Stimulated activated CD8-positive, alpha-beta memory T cell treated with anti-CD3 and anti-CD28 coated beads, Interleukin-4, amount 100 ng/mL, for 48 hours (primary cell): ENCODE measurements at regions not wholly inside any gene's neighbourhood (a gene's known extent, or its start where the extent isn't known, plus 50 kb on each side); places are given as distances from the start of the nearest gene placed in this dataset.
"Not testable (repeated sequence)": the region's sequence is repeated elsewhere in the genome, so short reads cannot be mapped to it uniquely, and the experiment has no call there.

Experiments used
- DNase-seq: peaks from one replicate; pipeline ENCODE4 v3.0.0-alpha.2; 2020

DNA sequence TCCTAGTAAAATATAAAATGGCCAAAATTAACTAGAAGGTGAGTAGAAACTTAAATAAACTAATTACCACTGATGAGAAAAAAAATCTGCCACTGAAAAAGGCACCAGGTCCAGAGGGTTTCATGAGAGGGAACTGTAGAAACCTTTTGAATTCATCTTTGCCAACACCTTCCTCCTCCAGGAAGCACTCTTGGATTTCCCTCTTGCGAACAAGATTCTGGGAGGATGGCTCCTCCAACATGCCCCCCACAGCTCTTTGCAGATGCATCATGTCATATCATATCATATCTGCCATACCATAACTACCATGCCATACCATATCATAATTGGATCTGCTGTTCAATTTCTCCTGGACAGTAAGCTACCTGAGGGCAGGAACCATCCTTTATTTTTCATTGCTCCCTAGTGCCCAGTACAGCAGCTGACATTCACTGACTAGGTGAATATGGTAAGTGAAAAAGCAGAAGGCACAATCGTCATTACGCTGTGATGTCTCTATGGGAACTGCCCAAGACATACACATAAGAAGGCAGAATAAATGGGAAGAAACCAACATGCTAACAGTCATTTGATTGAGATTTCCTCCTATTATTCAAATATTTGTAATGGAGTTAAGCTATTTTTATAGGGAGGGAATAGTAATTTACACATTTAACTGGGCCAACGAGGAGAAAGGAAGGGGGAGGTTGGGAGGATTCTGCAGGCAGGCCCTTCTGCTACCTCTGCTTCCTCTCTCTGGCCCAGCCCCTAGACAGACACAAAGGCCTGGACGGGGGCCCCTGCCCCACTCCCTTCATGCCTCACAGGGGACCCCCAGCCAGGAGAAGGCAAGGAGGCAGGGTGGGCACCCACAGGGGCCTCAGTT, 110.1 kb upstream of the SMURF2 start:
- no peak for DNase-seq

DNA sequence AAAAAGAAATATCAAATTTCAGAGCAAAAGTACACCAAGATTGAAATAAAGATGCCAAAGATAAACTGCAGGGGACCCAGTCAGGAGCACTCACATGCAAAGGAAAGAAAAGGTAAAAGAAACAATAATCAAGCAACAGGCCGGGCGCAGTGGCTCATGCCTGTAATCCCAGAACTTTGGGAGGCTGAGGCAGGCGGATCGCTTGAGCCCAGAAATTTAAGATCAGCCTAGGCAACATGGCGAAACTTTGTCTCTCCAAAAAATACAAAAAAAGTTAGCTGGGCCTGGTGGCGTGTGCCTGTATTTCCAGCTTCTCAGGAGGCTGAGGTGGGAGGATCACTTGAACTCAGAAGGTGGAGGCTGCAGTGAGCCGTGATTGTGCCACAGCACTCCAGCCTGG, 107.6 kb upstream of the SMURF2 start:
- no peak for DNase-seq

DNA sequence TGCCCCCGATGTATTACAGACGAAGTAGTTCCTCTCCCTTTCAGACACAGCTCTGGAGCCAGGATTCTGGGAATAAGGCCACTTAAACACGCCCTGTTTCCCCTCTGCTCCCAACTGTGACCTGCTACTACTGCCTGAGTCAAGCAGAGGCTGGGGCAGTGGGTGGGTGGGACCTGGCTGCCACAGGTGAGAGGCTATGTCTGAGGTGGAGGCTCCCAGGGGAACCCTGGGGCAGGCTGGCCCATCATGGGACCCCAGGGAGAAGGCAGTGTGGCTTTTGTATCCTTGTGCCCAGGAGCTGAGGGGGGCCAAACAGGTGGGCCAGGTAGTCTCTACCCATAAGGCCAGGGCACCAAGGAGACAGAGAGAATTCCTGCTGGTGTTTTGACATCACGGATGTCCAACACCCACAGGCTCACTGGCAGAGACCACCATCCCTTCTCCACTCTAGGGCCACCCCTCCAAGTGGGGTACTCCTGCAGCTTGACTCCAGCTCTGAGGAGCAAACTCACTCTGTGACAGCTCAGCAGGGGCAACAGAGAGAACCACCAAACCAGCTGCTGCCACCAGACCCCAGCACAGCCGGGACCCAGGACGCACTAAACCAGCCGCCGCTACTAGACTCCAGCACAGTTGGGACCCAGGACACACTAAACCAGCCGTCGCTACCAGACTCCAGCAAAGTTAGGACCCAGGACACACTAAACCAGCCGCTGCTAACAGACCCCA, 105.3 kb upstream of the SMURF2 start:
- no peak for DNase-seq

DNA sequence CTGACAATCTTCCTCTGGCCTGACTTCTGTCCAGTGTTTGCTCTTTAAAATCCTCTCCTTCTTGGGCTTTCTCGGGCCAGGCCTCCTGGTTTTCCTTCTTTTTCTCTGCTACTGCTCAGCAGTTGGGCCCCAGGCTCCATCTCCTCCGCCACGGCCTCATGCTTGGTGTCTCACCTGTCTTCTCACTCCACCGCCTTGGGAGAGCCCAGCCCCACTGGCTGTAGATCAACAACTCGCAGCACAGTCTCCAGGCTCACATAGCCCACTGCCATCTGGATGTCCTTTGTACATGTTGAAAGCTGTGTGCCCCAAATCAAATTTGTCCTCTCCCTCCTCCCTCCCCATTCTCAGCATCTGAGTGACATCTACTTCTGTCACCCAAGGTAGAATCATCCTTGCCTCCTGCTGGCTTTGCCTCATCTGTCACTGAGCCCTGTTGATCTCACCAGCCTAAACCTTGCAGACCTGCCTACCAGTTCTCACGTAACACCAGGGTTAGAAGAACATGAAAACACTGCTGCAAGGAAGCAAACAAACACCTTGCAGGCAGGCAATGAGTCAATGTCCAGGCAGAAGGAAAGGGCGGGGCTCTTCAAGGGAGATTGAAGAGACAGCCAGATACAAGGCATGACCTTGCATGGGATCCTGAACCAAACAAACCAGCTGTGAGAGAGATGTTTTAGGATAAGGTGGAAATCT, 103.2 kb upstream of the SMURF2 start:
- DNase-seq, result no peak

DNA sequence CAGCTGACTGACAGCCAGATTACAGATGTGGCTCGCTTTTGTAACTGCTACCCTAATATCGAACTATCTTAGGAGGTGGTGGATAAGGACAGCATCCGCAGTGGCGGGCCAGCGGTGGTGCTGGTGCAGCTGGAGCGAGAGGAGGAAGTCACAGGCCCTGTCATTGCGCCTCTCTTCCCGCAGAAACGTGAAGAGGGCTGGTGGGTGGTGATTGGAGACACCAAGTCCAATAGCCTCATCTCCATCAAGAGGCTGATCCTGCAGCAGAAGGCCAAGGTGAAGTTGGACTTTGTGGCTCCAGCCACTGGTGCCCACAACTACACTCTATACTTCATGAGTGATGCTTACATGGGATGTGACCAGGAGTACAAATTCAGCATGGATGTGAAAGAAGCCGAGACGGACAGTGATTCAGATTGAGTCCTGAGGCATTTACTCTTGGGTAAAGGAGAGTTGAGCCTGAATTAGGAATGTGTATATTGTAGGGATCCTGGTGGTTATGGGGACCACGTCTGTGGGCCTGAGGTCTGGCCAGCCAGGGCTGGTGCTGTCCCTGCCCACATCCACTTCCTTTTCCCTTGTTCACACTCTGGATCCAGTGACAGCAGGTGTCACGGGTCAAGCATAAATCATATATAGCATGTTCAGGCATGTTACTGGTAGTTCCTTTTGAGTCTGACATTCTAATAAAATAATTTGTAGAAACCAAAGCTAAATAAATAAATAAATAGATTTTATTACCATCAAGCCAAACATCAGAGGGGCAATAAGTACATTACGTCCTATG, 89.0 kb upstream of the SMURF2 start:
- DNase-seq, result no peak

DNA sequence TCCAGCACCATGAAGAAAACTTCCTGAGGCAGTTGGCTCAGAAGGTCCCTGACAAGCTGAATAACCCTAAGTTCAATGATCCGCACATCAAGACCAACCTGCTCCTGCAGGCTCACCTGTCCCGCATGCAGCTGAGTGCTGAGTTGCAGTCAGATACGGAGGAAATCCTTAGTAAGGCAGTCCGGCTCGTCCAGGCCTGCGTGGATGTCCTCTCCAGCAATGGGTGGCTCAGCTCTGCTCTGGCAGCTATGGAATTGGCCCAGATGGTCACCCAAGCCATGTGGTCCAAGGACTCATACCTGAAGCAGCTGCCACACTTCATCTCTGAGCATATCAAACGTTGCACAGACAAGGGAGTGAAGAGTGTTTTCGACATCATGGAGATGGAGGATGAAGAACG, 88.4 kb upstream of the SMURF2 start:
- no peak for DNase-seq

DNA sequence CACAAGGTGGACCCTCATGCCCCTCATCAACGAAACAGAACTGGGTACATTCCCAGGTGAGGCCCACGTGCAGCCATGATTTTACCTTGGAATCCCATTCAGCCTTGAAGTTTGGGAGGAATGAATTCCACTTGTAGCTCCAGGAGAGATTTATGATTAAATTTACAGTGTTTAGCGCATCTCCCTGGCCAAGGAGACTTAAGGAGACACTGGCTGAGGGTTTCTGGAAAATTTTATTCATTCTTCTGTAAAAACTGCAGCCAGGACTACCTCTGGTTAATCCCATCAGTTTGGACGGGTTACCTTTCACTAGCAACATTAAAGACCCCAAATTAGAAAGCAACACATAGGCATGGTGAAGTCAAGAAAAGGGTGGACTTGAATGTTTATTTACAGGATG, 87.2 kb upstream of the SMURF2 start:
- DNase-seq, result no peak

DNA sequence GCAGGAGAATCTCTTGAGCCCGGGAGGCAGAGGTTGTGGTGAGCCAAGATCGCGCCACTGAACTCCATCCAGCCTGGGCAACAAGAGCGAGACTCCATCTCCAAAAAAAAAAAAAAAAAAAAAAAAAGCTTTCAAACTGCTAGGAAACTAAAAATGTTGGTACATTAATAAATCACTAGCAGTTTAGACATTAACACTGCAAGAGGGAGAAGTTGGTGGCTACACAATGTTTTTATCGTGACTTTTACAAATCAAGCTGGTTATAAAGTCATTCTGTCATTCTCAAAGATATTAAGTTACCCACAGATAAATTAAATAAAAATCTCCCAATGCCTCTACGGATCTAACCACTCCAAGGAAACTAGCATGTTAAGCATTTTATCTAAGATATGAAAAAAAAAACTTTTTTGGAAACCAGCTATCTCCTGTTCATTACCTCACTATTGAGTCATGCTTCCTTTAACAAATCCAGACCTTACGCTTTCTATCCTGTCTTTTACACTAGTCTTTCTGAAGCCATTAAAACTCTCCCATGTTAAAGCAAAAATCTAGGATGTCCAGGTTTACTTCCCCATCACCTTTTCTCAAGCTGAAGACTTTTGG, 85.9 kb upstream of the SMURF2 start:
- DNase-seq, result no peak

DNA sequence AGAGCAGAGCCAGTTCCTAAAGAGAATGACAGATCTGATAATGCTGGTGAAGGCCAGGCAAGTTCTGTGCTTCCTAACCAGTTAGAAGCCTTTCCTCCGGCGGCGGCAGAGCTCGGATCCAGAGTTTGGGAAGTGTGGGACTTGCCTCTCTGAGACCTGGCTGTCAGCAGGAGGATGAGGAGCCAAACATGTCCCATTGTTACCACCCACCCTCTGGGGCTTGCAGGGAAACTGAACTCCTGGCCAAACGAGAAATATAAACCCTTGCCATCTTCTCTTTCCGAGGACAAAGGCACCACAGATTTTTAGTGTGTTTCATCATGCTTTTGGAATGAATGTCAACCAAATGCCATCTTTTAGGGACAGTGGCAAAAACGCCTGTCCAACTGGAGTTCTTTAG, 80.2 kb upstream of the SMURF2 start:
- DNase-seq, result no peak

DNA sequence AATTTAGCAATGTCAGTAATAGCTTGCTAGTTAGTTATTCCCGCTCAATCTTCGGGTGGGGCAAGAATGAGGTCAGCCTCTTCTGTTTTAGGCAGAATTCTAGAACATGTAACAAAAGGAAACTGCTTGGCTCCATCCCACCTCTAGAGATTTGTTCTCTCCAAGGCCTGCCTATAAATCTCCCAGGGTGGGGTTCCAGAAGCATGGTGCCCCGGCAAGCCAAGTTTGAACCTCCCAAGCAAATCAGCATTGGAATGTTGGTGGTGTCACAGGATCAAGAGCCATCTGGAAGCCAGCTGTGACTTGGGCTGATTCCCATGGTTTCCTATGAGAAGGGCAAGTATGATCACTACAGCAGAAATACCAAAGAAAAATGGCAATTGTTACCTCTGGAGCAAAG, 79.8 kb upstream of the SMURF2 start:
- DNase-seq, result not testable (repeated sequence)

DNA sequence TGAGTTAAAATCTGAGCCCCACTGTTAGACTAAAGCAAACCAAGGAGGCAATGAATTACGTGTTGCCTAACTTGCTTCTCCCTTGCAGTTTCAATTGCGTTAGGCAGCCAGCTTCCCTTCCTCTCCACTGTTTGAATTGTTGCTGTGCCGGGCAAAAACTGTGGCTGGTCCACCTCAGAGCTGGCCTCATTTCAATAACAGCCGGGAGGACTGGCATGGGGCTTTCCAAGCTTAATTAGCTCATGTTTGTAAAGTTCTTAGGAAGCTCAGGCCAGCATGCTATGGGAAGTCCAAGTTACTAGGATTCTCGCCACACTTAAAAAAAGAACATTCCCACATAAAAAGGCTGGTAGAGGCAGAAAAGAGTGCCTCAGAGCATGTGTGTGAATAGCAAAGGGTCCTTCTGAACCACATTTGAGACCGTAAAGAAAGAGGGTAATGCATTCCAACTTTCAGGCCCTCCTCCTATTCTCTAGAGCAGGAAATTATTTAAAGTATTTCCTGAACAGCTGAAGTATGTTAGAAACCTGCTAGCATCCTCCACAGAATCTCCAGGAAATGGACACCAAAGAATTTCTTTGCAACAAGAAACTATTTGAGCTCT, 79.0 kb upstream of the SMURF2 start:
- no peak for DNase-seq

DNA sequence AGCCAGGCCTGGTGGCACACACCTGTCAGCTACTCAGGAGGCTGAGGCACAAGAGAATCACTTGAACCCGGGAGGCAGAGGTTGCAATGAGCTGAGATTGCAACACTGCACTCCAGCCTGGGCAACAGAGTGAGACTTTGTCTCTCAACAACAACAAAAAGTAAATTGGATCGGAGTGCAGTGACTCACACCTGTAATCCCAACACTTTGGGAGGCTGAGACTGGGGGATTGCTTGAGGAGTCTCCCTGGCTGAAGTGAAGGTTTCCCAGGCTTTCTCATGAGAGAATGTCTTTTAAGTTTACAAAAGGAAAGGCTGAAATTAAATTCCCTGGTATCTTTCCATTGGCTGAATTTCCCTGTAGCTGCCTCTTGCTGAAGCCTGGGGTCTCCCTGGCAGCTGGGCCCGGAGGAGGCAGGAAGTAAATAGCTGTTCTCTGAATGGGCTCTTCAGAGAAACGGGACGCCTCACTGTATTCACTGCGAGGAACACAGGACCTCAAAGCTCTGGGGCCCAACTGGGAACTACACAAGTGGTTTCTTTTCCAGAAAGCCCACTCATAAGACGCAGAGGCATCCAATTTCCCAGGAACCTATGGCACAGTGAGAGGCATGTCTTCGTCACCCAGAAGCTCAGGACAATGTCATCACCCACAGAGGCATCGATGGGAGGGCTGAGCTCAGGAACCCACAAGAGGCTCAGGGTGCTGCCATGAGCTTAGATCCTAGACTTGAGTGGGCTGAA, 77.4 kb upstream of the SMURF2 start:
- no peak for DNase-seq

DNA sequence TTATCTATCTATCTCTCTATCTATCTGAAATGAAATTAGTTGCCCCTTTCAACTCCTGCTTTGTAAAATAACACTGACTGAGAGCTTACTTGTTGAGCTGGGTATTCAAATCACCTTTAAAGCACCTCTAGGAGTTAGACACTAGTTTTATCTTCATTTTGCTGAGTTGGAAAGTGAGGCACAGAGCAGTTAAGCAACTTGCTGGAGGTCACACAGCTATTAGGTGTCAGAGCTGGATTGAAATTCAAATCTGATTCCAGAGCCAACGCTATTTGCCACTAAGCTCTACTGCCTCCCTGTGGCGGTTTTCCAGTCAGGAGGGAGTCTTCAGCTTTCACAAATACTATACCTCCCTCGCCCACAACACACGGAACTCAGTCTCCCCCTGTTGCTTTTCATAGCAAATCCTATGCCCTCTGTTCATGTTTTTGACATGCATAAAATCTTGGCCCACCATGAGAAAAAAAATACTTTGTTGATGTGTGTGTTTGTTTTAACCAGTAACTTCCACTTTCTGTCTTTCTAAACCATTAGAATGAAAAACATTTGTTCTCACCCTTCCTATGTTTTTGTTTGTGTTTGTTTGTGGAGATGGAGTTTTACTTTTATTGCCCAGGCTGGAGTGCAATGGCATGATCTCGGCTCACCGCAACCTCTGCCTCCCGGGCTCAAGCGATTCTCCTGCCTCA, 74.8 kb upstream of the SMURF2 start:
- DNase-seq, result peak; percentile 58

DNA sequence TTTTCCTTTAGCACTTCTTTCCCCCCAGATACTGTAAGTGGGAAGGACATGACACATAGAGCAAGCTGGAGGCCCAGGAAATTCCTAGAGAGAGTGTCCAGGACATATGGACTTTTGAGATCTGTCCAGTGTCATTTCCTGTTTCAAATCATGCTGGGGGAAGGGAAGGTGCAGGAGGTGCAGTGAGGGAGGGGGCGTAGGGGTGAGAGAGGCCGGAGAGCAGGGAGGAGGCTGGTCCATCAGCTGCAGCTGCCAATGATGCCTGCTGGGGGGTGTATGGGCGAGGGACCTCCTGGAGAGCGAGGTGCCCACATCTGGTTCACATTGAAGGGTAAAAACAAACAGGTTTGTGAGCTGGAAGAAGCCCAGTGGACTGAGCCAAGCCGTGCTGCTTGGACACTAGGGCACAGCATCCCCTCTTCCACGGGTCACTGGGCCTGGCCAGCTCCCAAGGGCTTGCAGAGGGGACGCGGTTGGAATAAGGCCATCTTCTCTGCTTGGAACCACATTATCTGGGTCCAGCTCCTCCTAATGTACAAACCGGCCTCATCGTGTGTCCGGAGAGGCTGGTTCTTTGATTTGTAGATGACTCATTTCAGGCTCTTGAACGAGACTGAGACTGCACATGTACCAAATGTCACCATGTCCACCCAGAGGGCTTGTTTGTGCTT, 70.4 kb upstream of the SMURF2 start:
- no peak for DNase-seq

DNA sequence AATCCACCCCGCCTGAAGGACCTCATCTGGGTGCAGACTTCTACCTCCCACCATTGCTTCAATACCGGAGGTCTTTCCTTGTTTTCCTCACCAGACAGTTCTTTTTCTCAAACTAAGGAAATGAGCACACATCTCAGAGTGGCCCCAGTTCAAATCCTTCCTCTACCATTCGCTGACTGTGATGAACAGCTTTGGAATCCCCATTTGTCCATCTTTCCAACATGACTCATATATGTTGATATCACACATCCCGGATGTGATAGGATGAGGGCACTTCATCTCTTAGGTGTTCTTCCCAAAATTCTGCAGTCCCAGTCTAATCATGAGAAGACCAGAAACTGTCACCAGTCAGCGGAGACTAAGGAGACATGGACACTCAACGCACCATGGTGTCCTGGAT, 67.9 kb upstream of the SMURF2 start:
- DNase-seq, result not testable (repeated sequence)

DNA sequence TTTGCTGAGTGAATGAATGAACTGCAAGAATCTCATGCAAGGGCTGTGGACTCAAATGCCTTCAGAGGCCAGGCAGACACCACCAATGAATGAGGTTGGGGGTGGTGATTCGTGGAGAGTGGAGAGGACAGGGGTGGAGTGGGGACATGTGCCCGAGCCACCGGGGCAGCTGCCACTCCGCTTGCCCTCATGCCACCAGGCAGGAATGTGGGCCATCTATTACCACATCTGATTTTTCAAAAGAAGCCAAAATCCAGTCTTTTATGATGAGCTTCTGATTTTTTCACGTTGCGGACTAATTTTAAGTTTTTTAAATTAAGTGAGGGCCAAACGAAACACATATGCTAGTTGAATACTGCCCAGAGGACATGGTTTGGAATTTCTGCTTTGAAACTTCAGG, 67.1 kb upstream of the SMURF2 start:
- DNase-seq, result no peak

DNA sequence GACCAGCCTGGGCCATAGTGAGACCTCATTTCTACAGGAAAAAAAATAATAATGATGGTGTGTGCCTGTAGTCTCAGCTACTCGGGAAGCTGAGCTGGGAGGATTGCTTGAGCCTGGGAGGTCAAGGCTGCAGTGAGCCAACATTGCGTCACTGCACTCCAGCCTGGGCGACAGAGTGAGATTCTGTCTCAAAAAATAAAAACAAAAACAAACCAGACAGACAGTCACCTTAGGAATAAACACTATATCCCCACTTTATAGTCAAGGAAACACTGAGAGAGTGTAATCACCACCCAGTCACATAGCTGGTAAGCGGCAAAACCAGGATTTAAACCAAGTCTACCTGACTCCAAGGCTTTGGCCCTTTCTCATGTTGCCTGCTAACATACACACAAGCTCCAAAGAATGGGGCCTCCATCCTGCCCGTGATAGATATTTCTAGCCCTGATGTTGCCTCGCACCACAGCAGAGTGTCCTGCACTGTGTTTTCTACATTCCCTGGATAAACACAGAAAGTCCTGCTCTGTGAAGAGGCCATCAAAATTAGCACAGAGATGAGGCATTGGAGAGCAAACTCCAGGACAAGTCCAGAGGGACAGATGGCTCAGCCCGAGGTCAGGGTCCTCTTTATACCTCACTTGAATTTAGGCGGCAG, 66.1 kb upstream of the SMURF2 start:
- no peak for DNase-seq

DNA sequence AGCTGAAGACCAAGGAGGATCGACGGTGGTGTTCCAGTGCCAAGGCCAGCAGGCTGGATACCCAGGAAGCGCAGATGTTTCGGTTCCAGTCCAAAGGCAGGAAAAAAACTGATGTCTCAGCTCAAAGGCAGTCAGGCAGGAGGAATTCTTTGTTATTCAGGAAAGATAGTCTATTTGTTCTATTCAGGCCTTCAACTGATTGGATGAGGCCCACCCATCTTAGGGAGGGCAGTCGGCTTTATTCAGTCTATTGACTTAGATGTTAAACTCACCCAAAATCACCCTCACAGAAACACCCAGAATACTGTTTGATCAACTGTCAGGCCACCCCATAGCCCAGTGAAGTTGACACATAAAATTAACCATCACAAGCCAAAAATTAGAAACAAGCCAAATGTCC, 63.9 kb upstream of the SMURF2 start:
- DNase-seq, result not testable (repeated sequence)

DNA sequence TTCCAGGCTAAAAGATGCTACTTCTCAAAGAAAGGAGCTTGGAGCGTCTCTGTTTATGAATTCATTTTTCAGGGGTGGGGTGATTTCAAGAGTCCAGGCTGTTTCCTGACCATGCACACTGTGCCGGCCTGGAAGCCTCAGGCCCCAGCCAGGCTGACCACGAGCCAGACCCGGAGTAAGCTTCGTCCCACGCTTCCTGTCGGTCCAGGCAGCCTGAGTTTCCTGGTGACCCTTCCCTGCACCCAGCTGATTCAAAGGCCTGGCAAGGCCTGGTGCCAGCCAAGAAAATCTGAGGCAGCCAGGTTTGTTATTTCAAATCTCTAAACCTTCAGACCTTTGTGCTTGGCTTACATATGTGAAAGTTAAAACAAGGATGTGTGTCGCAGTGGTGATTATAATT, 62.1 kb upstream of the SMURF2 start:
- not testable (repeated sequence) for DNase-seq

DNA sequence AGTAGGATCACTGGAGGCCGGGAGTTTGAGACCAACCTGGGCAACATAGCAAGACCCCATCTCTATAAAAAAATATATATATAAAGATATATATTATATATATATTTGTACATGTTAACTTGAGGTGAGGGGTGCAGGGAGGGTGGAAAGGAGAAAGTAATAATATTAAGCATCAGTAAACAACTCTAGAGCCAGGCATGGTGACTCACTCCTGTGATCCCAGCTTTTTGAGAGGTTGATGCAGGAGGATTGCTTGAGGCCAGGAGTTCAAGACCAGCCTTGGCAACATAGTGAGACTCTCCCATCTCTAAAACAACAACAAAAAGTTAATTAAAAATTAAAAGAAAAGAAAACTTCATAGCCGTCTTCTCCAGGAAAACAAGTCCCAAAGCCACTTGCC, 61.7 kb upstream of the SMURF2 start:
- no peak for DNase-seq
